MCF 10A (cell line): ENCODE measurements at regions not wholly inside any gene's neighbourhood (a gene's known extent, or its start where the extent isn't known, plus 50 kb on each side); places are given as distances from the start of the nearest gene placed in this dataset.

ENCODE experiments used
- BruUV-seq: library from RNA; stranded (reverse); fragments of 400-500 nt; replicated peaks from 2 replicates; lab custom pipeline; 2021; lab: Mats Ljungman, UMichigan
- CTCF ChIA-PET: fragments of 300-600 bp; sonication (Branson Sonifier 250); formaldehyde crosslinking; extraction: SDS; loops from one replicate; lab custom pipeline; 2021; ENCODE audit warnings: antibody characterized with exemption, inconsistent platforms; lab: Yijun Ruan, JAX
- POLR2A ChIA-PET: fragments of 300-600, 350-650 bp; sonication (Branson Sonifier 250); formaldehyde crosslinking; extraction: SDS; loops from one replicate; lab custom pipeline; 2020; ENCODE audit warnings: antibody characterized with exemption, inconsistent platforms; lab: Yijun Ruan, JAX
- DNase-seq: peaks from one replicate; pipeline ENCODE4 v3.0.0-alpha.2; 2018; ENCODE audit not compliant: unreplicated experiment
- H3K27ac Mint-ChIP-seq: one replicate; pipeline ENCODE4 v1.8.0; 2022; ENCODE audit warnings: mild to moderate bottlenecking, low read depth, mixed read lengths; ENCODE audit not compliant: unreplicated experiment
- H3K27me3 Mint-ChIP-seq: one replicate; pipeline ENCODE4 v1.8.0; 2022; ENCODE audit warnings: mixed read lengths; ENCODE audit not compliant: insufficient read depth, unreplicated experiment
- H3K36me3 Mint-ChIP-seq: one replicate; pipeline ENCODE4 v1.8.0; 2022; ENCODE audit warnings: mild to moderate bottlenecking, moderate library complexity, mixed read lengths; ENCODE audit not compliant: insufficient read depth, unreplicated experiment
- H3K4me1 Mint-ChIP-seq: one replicate; pipeline ENCODE4 v1.8.0; 2022; ENCODE audit warnings: mixed read lengths; ENCODE audit not compliant: insufficient read depth, unreplicated experiment
- H3K4me3 Mint-ChIP-seq: one replicate; pipeline ENCODE4 v1.8.0; 2022; ENCODE audit warnings: mild to moderate bottlenecking, moderate library complexity, mixed read lengths; ENCODE audit not compliant: unreplicated experiment
- H3K9me3 Mint-ChIP-seq: one replicate; pipeline ENCODE4 v1.8.0; 2022; ENCODE audit warnings: mixed read lengths; ENCODE audit not compliant: unreplicated experiment
- CTCF ChIP-seq: fragments of 200-600 bp; IDR thresholded peaks from one replicate; pipeline ENCODE4 v1.8.0; 2022; ENCODE audit warnings: antibody characterized with exemption, mild to moderate bottlenecking; ENCODE audit not compliant: unreplicated experiment
- intact Hi-C: fragments of 100-400 bp; cut with micrococcal nuclease; formaldehyde crosslinking; loops from 2 replicates; pipeline ENCODE4 v1.14.1; 2022

- Mint-ChIP-seq H3K4me1 (peaks cover 8% of the 10 kb centered on the region), H3K27ac (no peak overlapping the region), H3K9me3 (no peaks in the 10 kb centered on the region), H3K36me3 (no peaks in the 10 kb centered on the region), H3K27me3 (no peaks in the 10 kb centered on the region), H3K4me3 (no peak overlapping the region)
- intact Hi-C loops = no loop called here
- BruUV-seq = no TSS peak
- DNase-seq = no peak
- TF ChIP-seq CTCF = no peak
- ChIA-PET CTCF (interaction anchor here (0.6 kb wide), 1 partner anchor 437 kb away, joined by 3 read pairs; no protein-coding TSS in a partner anchor), POLR2A (no interaction called here)
These were observed 440.9 kb downstream of the ENC1 start for GRCh38 chr5:74199436-74200210.

- H3K9me3 Mint-ChIP-seq = no peaks in the 10 kb centered on the region
- no peak overlapping the region for H3K27ac Mint-ChIP-seq
- no peak for DNase-seq
- H3K4me1 Mint-ChIP-seq = peaks cover 8% of the 10 kb centered on the region
- BruUV-seq = no TSS peak
- no peak for TF ChIP-seq CTCF
- intact Hi-C loops = no loop called here
- ChIA-PET POLR2A (no interaction called here), CTCF (interaction anchor here (0.5 to 0.7 kb wide), 3 partner anchors 32 to 437 kb away, joined by 3 to 4 read pairs (median 3); no protein-coding TSS in a partner anchor)
- H3K27me3 Mint-ChIP-seq = no peaks in the 10 kb centered on the region
- H3K36me3 Mint-ChIP-seq = no peaks in the 10 kb centered on the region
- H3K4me3 Mint-ChIP-seq = no peak overlapping the region
These were observed 441.5 kb downstream of the ENC1 start for GRCh38 chr5:74199005-74199404.

- Mint-ChIP-seq H3K9me3 (no peaks in the 10 kb centered on the region), H3K27ac (no peak overlapping the region), H3K4me1 (peaks cover 8% of the 10 kb centered on the region), H3K36me3 (no peaks in the 10 kb centered on the region), H3K4me3 (no peak overlapping the region), H3K27me3 (no peaks in the 10 kb centered on the region)
- ChIA-PET POLR2A (interaction anchor here (0.5 kb wide), 1 partner anchor 34 kb away, joined by 4 read pairs; no protein-coding TSS in a partner anchor), CTCF (no interaction called here)
- DNase-seq = no peak
- TF ChIP-seq CTCF = no peak
- intact Hi-C loops = no loop called here
- BruUV-seq = no TSS peak
These were observed 442.4 kb downstream of the ENC1 start for GRCh38 chr5:74198156-74198555.

- no peak for DNase-seq
- intact Hi-C loops = no loop called here
- peaks cover 2% of the 10 kb centered on the region for H3K4me1 Mint-ChIP-seq
- no peaks in the 10 kb centered on the region for H3K36me3 Mint-ChIP-seq
- BruUV-seq = no TSS peak
- H3K9me3 Mint-ChIP-seq = no peaks in the 10 kb centered on the region
- no peak overlapping the region for H3K27ac Mint-ChIP-seq
- no peak overlapping the region for H3K4me3 Mint-ChIP-seq
- CTCF ChIA-PET = no interaction called here
- TF ChIP-seq CTCF = no peak
- POLR2A ChIA-PET = no interaction called here
- no peaks in the 10 kb centered on the region for H3K27me3 Mint-ChIP-seq
These were observed 444.3 kb downstream of the ENC1 start for GRCh38 chr5:74196233-74196632.
